ENCODE measurements at regions not wholly inside any gene's neighbourhood (a gene's known extent, or its start where the extent isn't known, plus 50 kb on each side); places are given as distances from the start of the nearest gene placed in this dataset.

DNA sequence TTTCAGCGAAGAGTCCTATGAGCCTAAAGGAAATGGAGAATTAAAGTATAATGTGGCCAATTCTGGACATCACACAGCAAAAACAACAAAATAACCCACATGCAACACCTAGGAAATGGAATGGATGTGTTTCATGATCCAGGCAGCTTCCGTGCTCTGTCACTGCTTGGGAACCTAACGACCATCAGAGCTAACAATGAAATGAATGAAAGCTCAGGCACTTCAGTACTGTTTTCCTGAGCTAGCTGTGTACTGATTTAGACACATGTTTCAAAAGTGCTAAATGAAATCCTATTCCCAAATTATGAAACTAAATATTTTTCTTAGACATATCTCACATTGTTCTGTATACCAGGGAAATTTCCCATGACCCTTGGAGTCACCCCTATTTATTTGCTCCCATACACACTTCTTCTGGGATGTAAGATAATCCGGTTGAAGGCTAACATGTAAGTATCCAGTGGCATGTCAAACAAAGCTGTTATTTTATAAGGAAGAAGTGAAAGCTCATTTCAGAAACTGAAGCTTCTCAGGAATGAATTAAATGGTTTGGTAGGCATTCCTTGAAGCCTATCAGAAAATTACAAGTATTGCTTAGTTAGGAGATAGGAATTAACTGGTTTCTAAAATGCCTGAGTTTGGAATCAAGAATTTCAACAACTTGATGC, 108.5 kb upstream of the RND3 start:
- DNase-seq: no peak
- intact Hi-C loops (cut with DNase I): no loop called here

GRCh38 chr2:150594299-150594698, 106.8 kb upstream of the RND3 start:
- DNase-seq: no peak

DNA sequence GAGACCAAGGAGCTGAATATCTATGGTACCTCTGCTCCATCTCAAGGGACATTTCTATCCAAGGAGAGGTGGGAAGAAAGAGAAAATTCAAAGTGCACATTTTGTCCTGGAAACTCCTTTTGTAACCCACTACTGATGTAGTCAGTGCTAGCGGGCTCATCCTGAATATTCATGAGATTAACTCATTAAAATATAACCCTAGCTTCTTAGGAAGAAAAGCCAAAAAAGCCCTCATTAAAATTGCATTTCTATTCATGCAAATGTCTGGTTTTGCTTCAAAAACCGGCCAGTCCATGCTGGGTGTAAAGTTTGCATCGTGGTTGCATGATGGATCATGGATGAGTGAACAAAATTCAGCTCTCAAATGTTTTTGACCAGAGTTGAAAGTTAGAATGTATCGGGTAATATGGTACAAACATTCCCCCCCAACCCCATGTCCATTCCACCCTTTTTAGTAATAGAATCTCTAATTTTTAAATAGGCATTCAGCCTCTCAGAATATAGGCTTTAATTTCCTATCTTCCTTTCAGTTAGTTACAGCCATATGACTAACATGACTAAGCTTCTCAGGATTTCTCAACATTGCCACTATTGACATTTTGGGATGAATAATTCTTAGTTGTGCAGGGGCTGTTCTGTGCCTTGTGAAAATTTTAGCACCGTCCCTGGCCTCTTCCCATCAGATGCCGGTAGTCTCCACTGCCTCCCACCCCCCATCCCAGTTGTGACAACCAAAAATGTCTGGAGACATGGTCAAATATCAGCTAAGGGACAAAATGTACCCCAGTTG, 104.2 kb upstream of the RND3 start:
- intact Hi-C loops (cut with DNase I): no loop called here
- no peak for DNase-seq

More at GRCh38 chr2:150594299-150594698, 106.8 kb upstream of the RND3 start:
- intact Hi-C loops (cut with DNase I): no loop called here

- intact Hi-C loops (cut with DNase I): no loop called here
- DNase-seq: no peak
Observed at GRCh38 chr2:150589681-150590080, 102.2 kb upstream of the RND3 start.

- DNase-seq: no peak
- intact Hi-C loops (cut with DNase I): no loop called here
Observed at GRCh38 chr2:150588506-150588870, 101.0 kb upstream of the RND3 start.

DNA sequence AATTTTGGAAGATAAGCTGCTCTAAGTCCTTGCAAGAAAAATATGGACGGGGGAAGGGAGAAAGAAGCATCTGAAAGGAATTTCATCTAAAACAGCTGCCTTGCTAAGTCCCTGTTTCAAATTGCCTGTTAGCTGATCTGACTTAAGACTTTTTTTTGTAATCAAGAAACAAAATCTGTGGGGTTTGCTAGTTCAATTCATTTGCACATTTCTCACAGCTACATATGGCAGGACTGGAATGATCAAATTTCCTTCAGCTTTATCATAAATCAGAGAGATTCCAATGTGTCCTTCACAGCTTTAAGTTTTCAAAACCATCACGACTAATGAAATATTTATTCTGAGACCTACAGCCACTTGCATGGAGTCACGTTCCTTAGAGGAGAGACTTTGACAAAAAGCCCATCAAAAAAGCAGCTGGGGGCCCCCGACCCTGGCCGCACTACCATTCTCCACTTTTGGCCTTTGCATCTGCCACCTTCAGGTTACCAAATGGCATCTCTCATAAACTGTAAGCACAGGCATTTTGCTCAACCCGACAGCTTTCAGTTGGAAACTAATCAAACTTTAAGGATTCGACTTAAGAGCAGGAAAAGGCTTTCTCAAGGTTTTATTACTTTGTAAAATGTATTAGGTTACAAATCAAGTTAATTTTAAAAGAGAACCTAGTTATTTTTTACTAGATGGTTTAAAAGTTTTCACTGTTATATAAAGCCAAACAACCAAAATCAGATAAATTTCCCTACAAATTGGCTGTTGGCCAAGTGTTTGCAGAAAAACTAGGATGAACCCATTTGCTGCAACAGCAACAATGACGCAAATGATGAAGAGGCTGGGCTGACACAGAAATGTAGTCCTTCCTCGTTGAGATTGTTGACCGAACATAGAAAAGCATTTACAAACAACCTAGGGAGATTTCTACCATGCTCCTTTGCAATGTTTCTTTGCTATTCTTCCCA, 100.4 kb upstream of the RND3 start:
- no peak for DNase-seq
- intact Hi-C loops (cut with DNase I): no loop called here

- intact Hi-C loops (cut with DNase I): no loop called here
- DNase-seq: no peak
Observed at GRCh38 chr2:150586858-150587257, 99.4 kb upstream of the RND3 start.

GRCh38 chr2:150585221-150585971, 97.9 kb upstream of the RND3 start:
- DNase-seq: no peak
- intact Hi-C loops (cut with DNase I): no loop called here

GRCh38 chr2:150584081-150584480, 96.6 kb upstream of the RND3 start:
- intact Hi-C loops (cut with DNase I): no loop called here
- no peak for DNase-seq

GRCh38 chr2:150581717-150582472, 94.4 kb upstream of the RND3 start:
- intact Hi-C loops (cut with DNase I): no loop called here

DNA sequence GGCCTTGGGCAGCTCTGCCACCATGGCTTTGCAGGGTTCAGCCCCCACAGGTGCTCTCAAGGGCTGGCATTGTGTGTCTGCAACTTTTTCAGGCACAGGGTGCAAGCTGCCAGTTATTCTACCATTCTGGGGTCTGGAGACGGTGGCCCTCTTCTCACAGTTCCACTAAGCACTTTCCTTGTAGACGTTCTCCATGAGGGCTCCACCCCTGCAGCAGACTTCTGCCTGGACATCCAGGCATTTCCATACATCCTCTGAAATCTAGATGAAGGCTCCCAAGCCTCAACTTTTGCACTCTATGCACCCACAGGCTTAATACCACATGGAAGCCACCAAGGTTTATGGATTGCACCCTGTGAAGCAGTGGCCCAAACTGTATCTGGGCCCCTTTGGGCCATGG, 91.0 kb upstream of the RND3 start:
- intact Hi-C loops (cut with DNase I): no loop called here

More at GRCh38 chr2:150581717-150582472, 94.4 kb upstream of the RND3 start:
- no peak for DNase-seq

GRCh38 chr2:150575861-150576260, 88.4 kb upstream of the RND3 start:
- DNase-seq: no peak
- intact Hi-C loops (cut with DNase I): no loop called here

More for the DNA sequence above, 91.0 kb upstream of the RND3 start:
- no peak for DNase-seq

DNA sequence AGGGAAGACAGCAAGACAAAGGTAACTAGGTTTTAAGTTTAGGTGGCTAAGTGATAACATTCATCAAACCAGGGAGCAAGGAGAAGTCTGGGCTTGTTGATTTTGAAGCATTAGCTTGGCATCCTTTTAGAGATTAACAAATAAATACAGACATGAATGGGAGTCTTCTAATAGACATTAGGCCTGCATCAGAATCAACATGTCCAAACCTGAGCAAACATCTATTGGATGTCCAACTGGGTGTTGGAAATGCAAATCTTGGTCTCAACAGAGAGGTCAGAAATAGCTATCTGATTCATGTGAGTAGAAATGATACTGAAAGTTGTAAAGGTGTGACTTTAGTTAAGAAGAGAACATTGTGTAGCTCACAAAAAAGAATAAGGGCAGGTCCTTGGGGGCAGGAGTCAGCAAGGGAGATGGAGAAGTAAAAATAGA, 85.5 kb upstream of the RND3 start:
- DNase-seq: no peak
- intact Hi-C loops (cut with DNase I): no loop called here

DNA sequence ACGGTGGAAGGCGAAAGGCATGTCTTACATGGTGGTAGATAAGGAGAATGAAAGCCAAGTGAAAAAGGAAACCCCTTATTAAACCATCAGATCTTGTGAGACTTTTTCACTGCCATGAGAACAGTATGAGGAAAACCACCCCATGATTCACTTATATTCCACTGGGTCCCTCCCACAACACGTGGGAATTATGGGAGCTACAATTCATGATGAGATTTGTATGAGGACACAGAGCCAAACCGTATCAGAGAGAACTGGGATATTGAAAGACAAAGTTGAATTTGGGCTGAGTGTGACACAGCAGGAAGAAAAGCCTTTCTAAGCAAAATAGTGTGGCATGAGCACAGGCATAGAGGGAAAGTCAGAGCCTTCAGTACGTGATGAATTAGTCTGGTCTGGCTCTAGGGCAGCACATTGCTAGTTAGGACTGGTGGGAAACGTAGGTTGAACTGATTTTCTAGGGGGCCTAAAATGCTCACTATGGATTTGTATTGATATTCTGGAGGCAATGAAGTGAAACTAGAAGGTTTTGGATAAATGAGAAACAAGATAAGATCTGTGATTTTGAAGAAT, 84.8 kb upstream of the RND3 start:
- intact Hi-C loops (cut with DNase I): no loop called here
- DNase-seq: no peak

GRCh38 chr2:150571121-150571520, 83.7 kb upstream of the RND3 start:
- no peak for DNase-seq
- intact Hi-C loops (cut with DNase I): no loop called here

DNA sequence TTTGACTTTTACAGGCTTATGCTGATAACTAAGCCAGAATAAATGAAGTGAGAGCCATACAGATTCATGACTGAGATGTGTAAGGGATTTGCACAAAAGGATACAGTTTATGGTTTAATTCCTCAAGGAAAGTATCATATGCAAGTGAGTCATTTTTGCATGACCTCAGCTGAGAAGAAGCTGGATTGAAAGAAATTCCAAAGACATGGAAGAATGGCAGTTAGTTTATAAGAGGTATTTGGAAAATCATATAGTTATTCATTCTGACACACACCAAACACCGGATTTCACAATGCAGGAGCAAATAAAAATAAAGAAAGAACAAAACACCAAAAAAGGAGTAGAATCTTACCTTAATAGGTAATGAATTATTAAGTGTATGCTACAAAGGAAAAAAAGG, 83.2 kb upstream of the RND3 start:
- intact Hi-C loops (cut with DNase I): no loop called here
- DNase-seq: no peak

DNA sequence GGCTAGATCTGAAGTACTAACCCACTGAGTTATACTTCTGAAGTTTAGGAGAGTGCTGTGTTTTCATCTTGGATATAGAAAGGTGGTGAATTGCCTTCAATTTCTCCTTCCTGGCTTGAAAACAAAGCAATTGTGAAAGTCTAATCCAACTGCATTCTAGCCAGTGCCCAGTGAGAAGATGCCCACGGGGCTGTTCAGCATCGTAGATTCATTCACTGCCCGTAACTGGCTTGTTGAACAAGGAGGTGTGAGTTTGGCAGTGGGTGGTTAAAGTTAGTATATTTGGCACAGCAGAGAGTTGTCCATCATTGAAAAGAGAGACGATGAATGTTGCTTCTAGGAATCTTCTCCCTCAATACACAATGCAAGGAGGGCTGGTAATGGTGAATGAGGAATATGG, 82.3 kb upstream of the RND3 start:
- intact Hi-C loops (cut with DNase I): no loop called here

DNA sequence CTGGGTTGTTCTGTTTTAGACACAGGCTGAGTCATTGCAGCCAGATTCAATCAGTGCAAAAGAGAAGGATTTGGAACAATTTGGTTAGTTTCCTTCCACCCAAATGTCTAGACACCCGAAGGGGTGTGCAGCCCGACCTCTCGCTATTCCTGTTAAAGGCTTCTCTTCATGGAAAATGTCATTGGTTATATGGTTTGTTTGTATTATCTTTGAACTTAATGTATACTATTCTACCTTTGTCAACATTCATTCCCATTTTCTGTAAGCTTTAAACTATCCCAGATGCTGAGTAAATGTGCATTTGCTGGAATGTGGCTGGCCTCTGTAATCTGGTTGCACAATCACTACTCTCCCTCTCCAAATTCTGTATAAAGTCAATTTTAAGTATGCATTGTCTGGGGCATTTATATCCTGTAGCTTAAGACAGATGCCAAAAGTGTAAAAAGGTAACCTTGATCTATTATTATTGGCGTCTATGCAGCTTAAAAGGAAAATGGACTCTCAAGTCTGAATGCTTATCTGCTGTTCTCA, 80.4 kb upstream of the RND3 start:
- no peak for DNase-seq
- intact Hi-C loops (cut with DNase I): no loop called here

More for the DNA sequence above, 82.3 kb upstream of the RND3 start:
- no peak for DNase-seq

Measured in head of caudate nucleus (tissue), 42 donors.